Dendritic cell treated with granulocyte-macrophage colony-stimulating factor and Interleukin-4, amounts not matched to agents 40 ng/mL and 50 ng/mL, for 4 days (primary cell): ENCODE measurements at regions not wholly inside any gene's neighbourhood (a gene's known extent, or its start where the extent isn't known, plus 50 kb on each side); places are given as distances from the start of the nearest gene placed in this dataset.
"Not testable (repeated sequence)": the region's sequence is repeated elsewhere in the genome, so short reads cannot be mapped to it uniquely, and the experiment has no call there.

Experiments used
- H3K27ac Mint-ChIP-seq: one replicate; pipeline ENCODE4 v1.8.0; 2022; ENCODE audit warnings: mild to moderate bottlenecking, mixed read lengths
- H3K27me3 Mint-ChIP-seq: one replicate; pipeline ENCODE4 v1.8.0; 2022; ENCODE audit warnings: mild to moderate bottlenecking, mixed read lengths
- H3K36me3 Mint-ChIP-seq: one replicate; pipeline ENCODE4 v1.8.0; 2022; ENCODE audit warnings: low read depth, mixed read lengths
- H3K4me1 Mint-ChIP-seq: one replicate; pipeline ENCODE4 v1.8.0; 2022; ENCODE audit warnings: low read depth, mixed read lengths
- H3K4me3 Mint-ChIP-seq: one replicate; pipeline ENCODE4 v1.8.0; 2022; ENCODE audit warnings: mild to moderate bottlenecking, moderate library complexity, mixed read lengths
- H3K9me3 Mint-ChIP-seq: one replicate; pipeline ENCODE4 v1.8.0; 2022; ENCODE audit warnings: mixed read lengths
- intact Hi-C: fragments of 100-400 bp; cut with micrococcal nuclease; formaldehyde crosslinking; loops from one replicate; pipeline ENCODE4 v1.15.0; 2022

- no peaks in the 10 kb centered on the region for H3K36me3 Mint-ChIP-seq
- no peak overlapping the region for H3K27ac Mint-ChIP-seq
- H3K9me3 Mint-ChIP-seq: no peaks in the 10 kb centered on the region
- H3K4me3 Mint-ChIP-seq: no peak overlapping the region
- no peaks in the 10 kb centered on the region for H3K27me3 Mint-ChIP-seq
- intact Hi-C loops: loop anchor here (10.0 kb wide), 2 partner anchors 553 to 723 kb away; partner anchors contain the start of gene SPRY1
- H3K4me1 Mint-ChIP-seq: no peaks in the 10 kb centered on the region
Observed at GRCh38 chr4:124118061-124118460, 594.5 kb downstream of the ANKRD50 start.

DNA sequence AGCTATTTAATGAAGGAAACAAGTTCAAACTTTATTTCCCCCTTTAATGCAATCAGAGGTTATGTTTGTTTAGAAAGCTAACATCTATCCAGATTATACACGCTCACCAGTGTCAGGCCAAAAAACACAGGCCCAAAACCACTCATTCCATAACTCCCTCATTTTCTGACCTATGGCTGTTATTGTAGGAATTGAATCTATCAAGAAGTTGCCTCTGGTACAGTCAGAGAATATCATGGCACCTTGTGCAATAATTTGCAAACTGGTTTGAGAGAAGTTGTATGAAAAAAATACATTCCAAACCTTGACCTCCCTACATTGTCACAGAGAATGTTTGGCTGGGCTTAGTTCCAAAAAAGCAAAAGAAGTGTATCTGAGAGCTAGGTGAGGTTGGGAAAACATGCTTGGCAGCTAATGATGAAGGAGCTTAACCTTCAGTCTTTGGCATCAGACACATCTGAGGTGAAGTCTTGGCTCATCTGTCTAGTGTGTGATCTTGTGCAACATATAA, 591.0 kb downstream of the ANKRD50 start:
- Mint-ChIP-seq H3K4me3 (no peak overlapping the region), H3K36me3 (no peaks in the 10 kb centered on the region), H3K9me3 (no peaks in the 10 kb centered on the region), H3K4me1 (no peaks in the 10 kb centered on the region), H3K27ac (no peak overlapping the region), H3K27me3 (no peaks in the 10 kb centered on the region)
- intact Hi-C loops: no loop called here

DNA sequence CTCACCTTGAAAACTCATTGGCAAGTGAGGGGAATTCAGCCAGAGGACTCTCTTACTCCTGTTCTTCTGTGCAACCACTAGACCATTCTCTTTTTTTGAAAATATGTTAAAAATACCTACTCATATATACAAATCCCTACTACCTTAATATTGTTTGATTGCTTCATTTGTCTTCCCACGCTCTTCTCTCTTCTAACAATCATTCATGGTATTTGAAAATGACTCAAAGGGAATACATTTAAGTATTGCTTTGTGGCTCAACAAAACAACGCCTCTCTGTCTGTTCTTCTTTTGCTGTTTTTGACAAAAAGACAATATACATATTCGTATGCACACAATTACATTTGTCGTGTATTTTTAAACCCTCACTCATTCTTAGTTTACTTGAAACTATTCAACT, 589.4 kb downstream of the ANKRD50 start:
- Mint-ChIP-seq H3K27me3 (no peaks in the 10 kb centered on the region), H3K9me3 (peaks cover under 1% of the 10 kb centered on the region), H3K4me3 (no peak overlapping the region), H3K27ac (no peak overlapping the region), H3K4me1 (no peaks in the 10 kb centered on the region), H3K36me3 (no peaks in the 10 kb centered on the region)
- intact Hi-C loops: no loop called here

- Mint-ChIP-seq H3K27ac (no peak overlapping the region), H3K27me3 (no peaks in the 10 kb centered on the region), H3K36me3 (no peaks in the 10 kb centered on the region), H3K4me3 (no peak overlapping the region), H3K4me1 (no peaks in the 10 kb centered on the region), H3K9me3 (peaks cover 6% of the 10 kb centered on the region)
- intact Hi-C loops: no loop called here
Observed at GRCh38 chr4:124123721-124124120, 588.8 kb downstream of the ANKRD50 start.

- H3K4me3 Mint-ChIP-seq, intact Hi-C loops, H3K27me3 Mint-ChIP-seq, H3K36me3 Mint-ChIP-seq, H3K4me1 Mint-ChIP-seq, H3K27ac Mint-ChIP-seq: not testable (repeated sequence)
- peaks cover 41% of the 10 kb centered on the region for H3K9me3 Mint-ChIP-seq
Observed at GRCh38 chr4:124131324-124131723, 581.2 kb downstream of the ANKRD50 start.

GRCh38 chr4:124132161-124132560, 580.4 kb downstream of the ANKRD50 start:
- Mint-ChIP-seq H3K36me3 (no peaks in the 10 kb centered on the region), H3K27ac (no peak overlapping the region), H3K27me3 (no peaks in the 10 kb centered on the region), H3K4me3 (no peak overlapping the region), H3K9me3 (peaks cover 41% of the 10 kb centered on the region), H3K4me1 (no peaks in the 10 kb centered on the region)
- intact Hi-C loops: no loop called here

DNA sequence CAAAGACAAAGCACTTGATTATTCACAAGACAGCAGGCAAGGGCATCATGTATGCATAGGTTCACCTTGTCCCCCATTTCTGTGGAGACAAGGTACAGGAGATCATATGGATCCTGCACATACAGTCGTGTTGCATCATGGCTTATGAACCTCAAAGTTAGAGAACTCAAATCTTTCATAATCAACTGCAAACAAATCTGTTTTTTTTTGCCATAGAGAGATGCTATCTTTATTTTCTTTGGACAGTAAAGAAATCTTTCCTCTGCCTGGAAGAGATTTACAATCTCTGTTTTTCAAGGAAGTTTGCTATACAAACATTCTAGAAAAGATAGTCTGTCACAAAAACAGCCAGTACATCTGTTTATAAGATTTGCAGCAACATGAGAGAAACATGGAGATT, 578.8 kb downstream of the ANKRD50 start:
- H3K4me1 Mint-ChIP-seq: no peaks in the 10 kb centered on the region
- H3K27me3 Mint-ChIP-seq: no peaks in the 10 kb centered on the region
- intact Hi-C loops: no loop called here
- H3K36me3 Mint-ChIP-seq: no peaks in the 10 kb centered on the region
- H3K27ac Mint-ChIP-seq: no peak overlapping the region
- H3K4me3 Mint-ChIP-seq: no peak overlapping the region
- peaks cover 38% of the 10 kb centered on the region for H3K9me3 Mint-ChIP-seq

- peaks cover 30% of the 10 kb centered on the region for H3K9me3 Mint-ChIP-seq
- no peaks in the 10 kb centered on the region for H3K27me3 Mint-ChIP-seq
- no peak overlapping the region for H3K4me3 Mint-ChIP-seq
- no peaks in the 10 kb centered on the region for H3K36me3 Mint-ChIP-seq
- no peak overlapping the region for H3K27ac Mint-ChIP-seq
- intact Hi-C loops: no loop called here
- H3K4me1 Mint-ChIP-seq: no peaks in the 10 kb centered on the region
Observed at GRCh38 chr4:124135409-124135813, 577.1 kb downstream of the ANKRD50 start.

DNA sequence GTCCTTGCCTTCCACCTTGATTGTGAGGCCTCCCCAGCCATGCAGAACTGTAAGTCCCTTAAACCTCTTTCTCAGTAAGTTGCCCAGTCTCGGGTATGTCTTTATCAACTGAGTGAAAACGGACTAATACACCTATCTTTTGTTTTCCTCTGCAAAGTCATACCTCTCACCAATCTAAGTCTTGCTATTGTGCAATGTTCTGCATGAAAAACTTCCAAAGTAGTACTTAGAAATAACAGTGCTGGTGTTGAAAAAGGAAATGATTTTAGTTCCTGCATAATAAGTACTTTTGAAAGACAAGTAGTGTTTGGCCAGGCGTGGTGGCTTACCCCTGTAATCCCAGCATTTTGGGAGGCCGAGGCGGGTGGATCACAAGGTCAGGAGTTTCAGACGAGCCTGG, 573.5 kb downstream of the ANKRD50 start:
- intact Hi-C loops: no loop called here
- H3K4me1 Mint-ChIP-seq: no peaks in the 10 kb centered on the region
- no peaks in the 10 kb centered on the region for H3K27me3 Mint-ChIP-seq
- peaks cover 9% of the 10 kb centered on the region for H3K9me3 Mint-ChIP-seq
- H3K27ac Mint-ChIP-seq: no peak overlapping the region
- no peak overlapping the region for H3K4me3 Mint-ChIP-seq
- H3K36me3 Mint-ChIP-seq: no peaks in the 10 kb centered on the region

DNA sequence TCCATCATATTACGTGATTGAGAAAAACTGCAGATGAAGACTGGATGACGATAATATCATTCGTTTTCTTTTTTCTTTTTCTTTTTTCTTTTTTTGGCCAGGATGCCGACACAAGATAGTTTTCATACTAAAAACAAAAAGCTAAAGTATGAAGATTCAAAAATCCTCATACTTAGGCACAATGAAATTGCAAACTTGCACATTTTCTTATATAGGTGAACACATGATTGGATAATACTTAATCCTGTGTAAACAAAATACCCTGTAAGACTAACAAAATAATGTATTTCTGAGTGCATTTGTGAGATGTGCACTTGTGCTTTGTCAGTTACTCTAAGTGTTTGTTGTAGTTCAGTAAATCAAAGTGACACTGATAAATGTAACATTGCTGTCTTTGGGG, 568.9 kb downstream of the ANKRD50 start:
- H3K27ac Mint-ChIP-seq: no peak overlapping the region
- intact Hi-C loops: no loop called here
- no peaks in the 10 kb centered on the region for H3K4me1 Mint-ChIP-seq
- no peaks in the 10 kb centered on the region for H3K36me3 Mint-ChIP-seq
- peaks cover 7% of the 10 kb centered on the region for H3K9me3 Mint-ChIP-seq
- no peaks in the 10 kb centered on the region for H3K27me3 Mint-ChIP-seq
- no peak overlapping the region for H3K4me3 Mint-ChIP-seq

DNA sequence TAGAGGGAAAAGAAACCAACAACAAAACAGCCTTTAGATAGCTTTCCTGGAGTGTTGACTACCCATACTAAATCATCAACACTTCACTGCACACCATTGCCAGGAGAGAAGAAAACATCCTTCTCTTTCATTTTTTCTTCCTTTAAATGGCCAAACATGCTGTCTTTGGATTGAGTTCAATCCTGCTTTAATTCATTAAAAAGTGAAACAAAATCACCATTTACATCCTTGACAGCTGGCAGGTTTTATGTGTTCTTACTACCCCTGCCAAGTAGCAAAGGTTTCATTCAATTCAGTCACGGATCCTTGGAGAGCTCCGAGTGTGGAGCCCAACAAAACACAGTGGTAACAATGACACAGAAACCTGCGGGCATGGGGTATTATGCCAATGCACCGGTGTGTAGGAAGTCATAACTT, 568.3 kb downstream of the ANKRD50 start:
- Mint-ChIP-seq H3K27ac (no peak overlapping the region), H3K27me3 (no peaks in the 10 kb centered on the region), H3K36me3 (no peaks in the 10 kb centered on the region), H3K9me3 (peaks cover under 1% of the 10 kb centered on the region), H3K4me1 (no peaks in the 10 kb centered on the region), H3K4me3 (no peak overlapping the region)
- intact Hi-C loops: no loop called here

DNA sequence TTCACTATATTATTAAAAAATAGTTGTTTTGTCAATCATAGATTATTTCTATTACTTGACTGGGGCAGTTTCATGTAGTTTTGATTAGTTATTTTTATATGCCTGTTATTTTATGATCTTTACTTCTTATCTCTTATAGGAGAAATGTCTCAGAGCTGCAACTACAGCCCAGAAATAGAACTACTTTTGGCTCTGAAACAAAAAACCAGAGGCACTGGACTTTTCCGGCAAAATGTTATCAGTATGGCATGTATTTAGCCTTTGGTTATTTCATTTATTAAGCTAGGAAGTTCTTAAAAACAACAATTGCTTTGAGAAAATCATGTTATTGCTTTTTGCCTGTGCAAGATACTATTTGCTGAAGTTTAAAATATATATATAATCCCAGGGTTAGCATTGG, 566.5 kb downstream of the ANKRD50 start:
- Mint-ChIP-seq H3K36me3 (no peaks in the 10 kb centered on the region), H3K9me3 (no peaks in the 10 kb centered on the region), H3K4me1 (no peaks in the 10 kb centered on the region), H3K27ac (no peak overlapping the region), H3K4me3 (no peak overlapping the region), H3K27me3 (no peaks in the 10 kb centered on the region)
- intact Hi-C loops: no loop called here

DNA sequence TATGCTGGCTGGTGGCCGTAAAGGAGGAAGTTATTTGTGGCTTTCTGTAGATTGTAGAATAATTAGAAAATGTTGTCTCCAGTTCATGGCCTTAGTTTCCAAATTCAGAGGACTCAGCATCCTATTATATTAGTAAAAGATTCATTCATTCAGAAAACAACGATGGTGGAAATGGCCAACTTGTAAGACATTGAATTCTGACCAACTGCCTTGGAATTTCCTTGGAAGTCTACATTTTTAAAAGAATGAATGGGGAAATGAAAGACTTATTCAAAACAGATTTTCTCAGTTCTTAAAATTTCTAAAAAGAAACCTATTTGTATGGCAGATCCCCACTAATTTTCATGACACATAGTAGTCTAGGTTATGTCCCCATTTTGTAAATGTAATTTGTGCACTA, 561.5 kb downstream of the ANKRD50 start:
- H3K27me3 Mint-ChIP-seq: no peaks in the 10 kb centered on the region

DNA sequence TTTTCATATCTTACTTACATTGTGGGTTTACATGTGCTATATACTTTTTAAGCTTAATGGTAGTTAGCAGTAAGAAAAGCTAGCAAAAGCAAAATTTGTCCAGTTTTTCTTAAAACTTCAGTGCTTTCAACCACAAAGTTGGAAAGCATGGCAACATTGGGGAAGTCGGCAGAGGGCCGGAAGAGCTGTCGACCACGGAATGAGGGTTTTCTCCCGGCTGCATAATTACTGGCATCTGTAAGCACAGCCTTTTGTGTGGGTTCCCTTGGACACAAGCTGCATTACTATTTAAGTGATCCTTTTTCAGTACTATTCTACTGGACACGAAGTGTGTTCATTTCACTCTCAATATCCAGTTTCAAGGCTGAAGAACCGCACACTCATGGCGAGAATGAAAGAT, 560.4 kb downstream of the ANKRD50 start:
- Mint-ChIP-seq H3K4me1 (no peaks in the 10 kb centered on the region), H3K27ac (no peak overlapping the region), H3K4me3 (no peak overlapping the region), H3K36me3 (no peaks in the 10 kb centered on the region), H3K27me3 (no peaks in the 10 kb centered on the region), H3K9me3 (no peaks in the 10 kb centered on the region)
- intact Hi-C loops: no loop called here

More for the DNA sequence above, 561.5 kb downstream of the ANKRD50 start:
- Mint-ChIP-seq H3K4me1 (no peaks in the 10 kb centered on the region), H3K36me3 (no peaks in the 10 kb centered on the region), H3K27ac (no peak overlapping the region), H3K4me3 (no peak overlapping the region), H3K9me3 (no peaks in the 10 kb centered on the region)
- intact Hi-C loops: no loop called here

DNA sequence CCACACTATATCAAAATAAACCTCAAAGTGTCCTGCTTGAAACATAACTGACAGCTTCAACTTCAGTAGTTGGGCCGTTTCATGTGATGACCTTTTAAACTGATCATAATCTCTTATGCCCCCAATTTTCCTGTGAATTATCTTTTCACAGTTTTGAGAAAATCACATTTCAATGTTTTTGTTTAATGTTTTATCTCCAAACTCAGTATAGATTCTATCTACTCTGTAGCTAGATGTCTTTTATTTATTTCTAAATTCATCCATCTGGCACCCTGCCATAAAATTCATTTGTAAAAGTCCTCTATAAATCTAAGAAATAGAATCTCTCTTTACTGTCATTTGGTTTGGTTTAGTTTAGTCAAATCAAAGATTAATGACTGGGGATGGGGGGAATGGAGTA, 557.3 kb downstream of the ANKRD50 start:
- Mint-ChIP-seq H3K27ac (no peak overlapping the region), H3K36me3 (no peaks in the 10 kb centered on the region), H3K27me3 (no peaks in the 10 kb centered on the region), H3K4me1 (no peaks in the 10 kb centered on the region), H3K9me3 (peaks cover 14% of the 10 kb centered on the region), H3K4me3 (no peak overlapping the region)
- intact Hi-C loops: no loop called here
